ENCODE measurements at regions not wholly inside any gene's neighbourhood (a gene's known extent, or its start where the extent isn't known, plus 50 kb on each side); places are given as distances from the start of the nearest gene placed in this dataset.

GRCh38 chr11:92163879-92164278 lies 60.7 kb upstream of the FAT3 start:
- TF ChIP-seq CTCF (IDR thresholded peaks at IDR 0.05; ENCODE audit: low read depth, low read length, poor library complexity, severe bottlenecking), result no peak
- no peak for TF ChIP-seq EZH2phosphoT487 (IDR thresholded peaks at IDR 0.05; ENCODE audit: borderline replicate concordance, low read length)

All from DOHH2 (cell line).